GM12892 (cell line): ENCODE measurements at regions not wholly inside any gene's neighbourhood (a gene's known extent, or its start where the extent isn't known, plus 50 kb on each side); places are given as distances from the start of the nearest gene placed in this dataset.

Experiments
- POLR2A ChIP-seq: IDR thresholded peaks from 2 replicates; pipeline ENCODE4 v1.6.1; 2011; ENCODE audit warnings: low read depth, low read length, control low read depth
- POLR2AphosphoS5 ChIP-seq: IDR thresholded peaks from 2 replicates; pipeline ENCODE4 v1.6.1; 2011; ENCODE audit warnings: low read depth, low read length, control low read depth

DNA sequence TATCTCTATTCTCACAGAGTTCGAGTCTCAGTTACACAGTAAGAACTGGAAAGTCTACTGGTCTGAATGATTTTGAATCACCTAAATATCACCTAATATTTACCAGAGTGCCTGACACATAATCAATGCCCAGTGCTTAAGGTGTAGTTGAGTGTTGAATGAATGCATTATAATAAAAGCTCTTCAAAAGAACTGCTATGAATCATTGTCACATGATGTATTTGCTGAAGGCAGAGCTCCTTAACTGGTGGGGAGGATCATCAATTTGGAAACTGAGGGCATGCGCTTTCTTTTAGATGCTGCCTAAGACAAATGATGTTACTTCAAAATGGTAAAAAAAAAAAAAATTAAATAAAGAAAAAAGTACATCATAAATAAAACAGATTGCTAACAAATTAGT is 359.4 kb upstream of the KIF2B start:
- no peak for TF ChIP-seq POLR2A
- no peak for TF ChIP-seq POLR2AphosphoS5
